ENCODE measurements at regions not wholly inside any gene's neighbourhood (a gene's known extent, or its start where the extent isn't known, plus 50 kb on each side); places are given as distances from the start of the nearest gene placed in this dataset.

DNA sequence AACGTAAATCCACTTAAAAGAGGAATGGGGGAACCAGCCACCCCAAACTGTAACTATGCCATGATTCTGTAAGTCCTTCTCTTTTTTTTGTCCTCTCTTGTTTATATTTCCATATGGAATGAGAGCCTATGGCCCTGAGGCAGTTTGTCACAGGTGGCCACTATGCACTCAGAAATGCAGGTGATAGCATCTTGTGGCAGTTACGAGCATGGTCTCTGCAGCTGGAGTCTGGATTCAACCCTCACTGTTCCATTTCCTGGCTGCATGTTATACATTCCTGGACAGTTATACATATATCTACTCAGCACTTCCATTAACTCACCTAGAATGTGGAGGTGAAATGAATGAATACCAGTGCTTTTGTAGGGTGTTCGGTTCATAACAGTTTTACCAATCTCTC, 291.5 kb upstream of the FANCL start:
- Histone ChIP-seq H3K9me3 (ENCODE audit: control insufficient read depth, insufficient read depth, low read depth, low read length) (no peaks in the 10 kb centered on the region), H3K27ac (ENCODE audit: low read length) (no peak overlapping the region), H3K4me3 (ENCODE audit: low read depth in 2 of 2, low read length in 2 of 2) (no peak overlapping the region), H3K27me3 (ENCODE audit: control insufficient read depth, insufficient read depth, low read length) (no peaks in the 10 kb centered on the region), H3K4me1 (ENCODE audit: control insufficient read depth, insufficient read depth, low read length) (no peaks in the 10 kb centered on the region), H3K36me3 (ENCODE audit: control insufficient read depth, insufficient read depth, low read length) (no peaks in the 10 kb centered on the region)
- DNase-seq (ENCODE audit: low read depth, low spot score), result no peak
- ATAC-seq, result no peak
- TF ChIP-seq, protein P1, sequence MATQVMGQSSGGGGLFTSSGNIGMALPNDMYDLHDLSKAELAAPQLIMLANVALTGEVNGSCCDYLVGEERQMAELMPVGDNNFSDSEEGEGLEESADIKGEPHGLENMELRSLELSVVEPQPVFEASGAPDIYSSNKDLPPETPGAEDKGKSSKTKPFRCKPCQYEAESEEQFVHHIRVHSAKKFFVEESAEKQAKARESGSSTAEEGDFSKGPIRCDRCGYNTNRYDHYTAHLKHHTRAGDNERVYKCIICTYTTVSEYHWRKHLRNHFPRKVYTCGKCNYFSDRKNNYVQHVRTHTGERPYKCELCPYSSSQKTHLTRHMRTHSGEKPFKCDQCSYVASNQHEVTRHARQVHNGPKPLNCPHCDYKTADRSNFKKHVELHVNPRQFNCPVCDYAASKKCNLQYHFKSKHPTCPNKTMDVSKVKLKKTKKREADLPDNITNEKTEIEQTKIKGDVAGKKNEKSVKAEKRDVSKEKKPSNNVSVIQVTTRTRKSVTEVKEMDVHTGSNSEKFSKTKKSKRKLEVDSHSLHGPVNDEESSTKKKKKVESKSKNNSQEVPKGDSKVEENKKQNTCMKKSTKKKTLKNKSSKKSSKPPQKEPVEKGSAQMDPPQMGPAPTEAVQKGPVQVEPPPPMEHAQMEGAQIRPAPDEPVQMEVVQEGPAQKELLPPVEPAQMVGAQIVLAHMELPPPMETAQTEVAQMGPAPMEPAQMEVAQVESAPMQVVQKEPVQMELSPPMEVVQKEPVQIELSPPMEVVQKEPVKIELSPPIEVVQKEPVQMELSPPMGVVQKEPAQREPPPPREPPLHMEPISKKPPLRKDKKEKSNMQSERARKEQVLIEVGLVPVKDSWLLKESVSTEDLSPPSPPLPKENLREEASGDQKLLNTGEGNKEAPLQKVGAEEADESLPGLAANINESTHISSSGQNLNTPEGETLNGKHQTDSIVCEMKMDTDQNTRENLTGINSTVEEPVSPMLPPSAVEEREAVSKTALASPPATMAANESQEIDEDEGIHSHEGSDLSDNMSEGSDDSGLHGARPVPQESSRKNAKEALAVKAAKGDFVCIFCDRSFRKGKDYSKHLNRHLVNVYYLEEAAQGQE (IDR thresholded peaks at IDR 0.05; ENCODE audit: insufficient read depth in 1 of 2, low read depth in 2 of 2, low read length in 1 of 2), result no peak
- TF ChIP-seq SIN3A (IDR thresholded peaks at IDR 0.05; ENCODE audit: borderline replicate concordance, insufficient read depth, low read depth, low read length) (no peak), POLR2AphosphoS5 (IDR thresholded peaks at IDR 0.05; ENCODE audit: low read depth, low read length) (no peak), CTCF (IDR thresholded peaks at IDR 0.05) (no peak), TCF7L2 (IDR thresholded peaks at IDR 0.05; ENCODE audit: low read depth, low read length) (no peak)
- POLR2A ChIA-PET, result no interaction called here
- no TSS peak for BruUV-seq (replicated peaks)
- in situ Hi-C loops (cut with HindIII; ENCODE audit: low pct_unique_long_range_greater_than_20kb, low sequenced_read_pairs), result no loop called here
- intact Hi-C loops (cut with micrococcal nuclease; ENCODE audit: unreplicated experiment), result no loop called here
- CTCF ChIA-PET, result no interaction called here

- in situ Hi-C loops (cut with HindIII; ENCODE audit: low pct_unique_long_range_greater_than_20kb, low sequenced_read_pairs) (no loop called here), intact Hi-C loops (cut with micrococcal nuclease; ENCODE audit: unreplicated experiment) (no loop called here)
- CTCF ChIA-PET, result no interaction called here
- Histone ChIP-seq H3K4me3 (ENCODE audit: low read depth in 2 of 2, low read length in 2 of 2) (no peak overlapping the region), H3K27ac (ENCODE audit: low read length) (no peak overlapping the region), H3K36me3 (ENCODE audit: control insufficient read depth, insufficient read depth, low read length) (no peaks in the 10 kb centered on the region), H3K27me3 (ENCODE audit: control insufficient read depth, insufficient read depth, low read length) (no peaks in the 10 kb centered on the region), H3K4me1 (ENCODE audit: control insufficient read depth, insufficient read depth, low read length) (no peaks in the 10 kb centered on the region), H3K9me3 (ENCODE audit: control insufficient read depth, insufficient read depth, low read depth, low read length) (no peaks in the 10 kb centered on the region)
- DNase-seq (ENCODE audit: low read depth, low spot score) (no peak), ATAC-seq (no peak)
- no peak for TF ChIP-seq SIN3A (IDR thresholded peaks at IDR 0.05; ENCODE audit: borderline replicate concordance, insufficient read depth, low read depth, low read length)
- TF ChIP-seq CTCF (IDR thresholded peaks at IDR 0.05), result no peak
- TF ChIP-seq POLR2AphosphoS5 (IDR thresholded peaks at IDR 0.05; ENCODE audit: low read depth, low read length), result no peak
- TF ChIP-seq, protein P1 (IDR thresholded peaks at IDR 0.05; ENCODE audit: insufficient read depth in 1 of 2, low read depth in 2 of 2, low read length in 1 of 2), result no peak
- TF ChIP-seq TCF7L2 (IDR thresholded peaks at IDR 0.05; ENCODE audit: low read depth, low read length), result no peak
- no TSS peak for BruUV-seq (replicated peaks)
- POLR2A ChIA-PET, result no interaction called here
Measured at GRCh38 chr2:58527647-58528046, 286.5 kb upstream of the FANCL start.
